NOMO-1 (cell line): ENCODE measurements at regions not wholly inside any gene's neighbourhood (a gene's known extent, or its start where the extent isn't known, plus 50 kb on each side); places are given as distances from the start of the nearest gene placed in this dataset.
"Not testable (repeated sequence)": the region's sequence is repeated elsewhere in the genome, so short reads cannot be mapped to it uniquely, and the experiment has no call there.

Experiments used
- DNase-seq, 2 experiments: peaks; one replicate each; lab custom pipeline; 2025; ENCODE audit not compliant: unreplicated experiment in 2 of 2; lab: John Stamatoyannopoulos, UW

DNA sequence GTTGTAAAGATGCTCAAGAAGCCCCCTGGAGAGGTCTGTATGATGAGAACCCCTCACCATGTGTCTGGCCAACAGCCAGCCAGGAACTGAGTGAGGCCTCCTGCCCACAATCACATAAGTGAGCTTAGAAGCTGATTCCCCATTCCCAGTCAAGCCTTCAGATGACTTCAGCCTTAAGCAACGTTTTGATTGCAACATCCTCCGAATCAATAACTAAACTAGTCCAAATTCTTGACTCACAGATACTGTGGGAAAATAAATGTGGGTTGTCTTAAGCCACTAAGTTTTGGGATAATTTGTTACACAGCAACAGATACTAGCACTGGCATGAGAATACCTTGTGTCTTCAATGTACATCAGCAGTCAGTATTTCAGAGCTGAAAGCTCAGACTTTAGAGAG is 54.5 kb upstream of the HS3ST4 start:
- no peak for DNase-seq

DNA sequence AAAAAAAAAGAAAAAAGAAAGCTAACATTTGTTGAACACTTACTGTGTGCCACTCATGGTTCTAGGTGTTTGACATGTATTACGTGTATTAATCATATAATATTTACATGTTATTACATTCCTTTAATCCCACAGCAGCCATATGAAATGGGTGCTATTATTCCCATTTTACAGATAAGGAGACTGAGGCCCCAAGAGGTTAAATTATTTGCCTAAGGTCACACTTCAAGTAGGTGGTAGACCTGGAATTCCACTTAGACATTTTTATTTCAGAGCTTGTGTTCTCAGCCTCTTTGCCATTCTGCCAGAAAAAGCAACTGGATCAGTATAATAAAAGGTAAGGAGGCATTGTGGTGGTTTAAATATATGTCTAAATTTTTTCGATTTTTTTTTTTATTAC is 55.1 kb upstream of the HS3ST4 start:
- DNase-seq: no peak

- no peak for DNase-seq
Observed at GRCh38 chr16:25635454-25635853, 56.3 kb upstream of the HS3ST4 start.

GRCh38 chr16:25633549-25633948 is 58.2 kb upstream of the HS3ST4 start:
- DNase-seq: no peak

GRCh38 chr16:25628766-25629165 is 63.0 kb upstream of the HS3ST4 start:
- no peak for DNase-seq

GRCh38 chr16:25627641-25628040 is 64.1 kb upstream of the HS3ST4 start:
- no peak for DNase-seq

GRCh38 chr16:25626172-25626571 is 65.6 kb upstream of the HS3ST4 start:
- no peak for DNase-seq

GRCh38 chr16:25625620-25626019 is 66.1 kb upstream of the HS3ST4 start:
- no peak for DNase-seq

GRCh38 chr16:25614716-25615265 is 77.0 kb upstream of the HS3ST4 start:
- no peak for DNase-seq

GRCh38 chr16:25613931-25614330 is 77.8 kb upstream of the HS3ST4 start:
- no peak for DNase-seq

DNA sequence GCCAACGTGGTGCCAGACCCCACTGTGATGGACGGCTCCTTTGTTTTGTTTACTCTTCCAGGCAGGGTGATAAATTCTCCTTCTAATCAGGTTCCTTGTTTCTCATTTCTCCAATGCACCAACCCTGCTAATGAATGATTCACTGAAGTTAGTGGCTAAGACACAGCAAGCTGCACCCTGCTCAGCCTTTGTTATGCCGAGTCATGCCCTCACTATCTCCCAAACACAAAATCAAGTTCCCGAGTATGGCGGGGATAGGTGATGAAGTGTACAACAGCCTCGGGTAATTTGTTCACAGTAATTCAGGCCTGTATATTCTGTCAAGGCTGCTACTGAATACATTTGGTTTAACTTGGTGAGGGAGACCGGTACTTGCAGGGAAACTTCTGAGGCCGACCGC is 83.8 kb upstream of the HS3ST4 start:
- DNase-seq: no peak

DNA sequence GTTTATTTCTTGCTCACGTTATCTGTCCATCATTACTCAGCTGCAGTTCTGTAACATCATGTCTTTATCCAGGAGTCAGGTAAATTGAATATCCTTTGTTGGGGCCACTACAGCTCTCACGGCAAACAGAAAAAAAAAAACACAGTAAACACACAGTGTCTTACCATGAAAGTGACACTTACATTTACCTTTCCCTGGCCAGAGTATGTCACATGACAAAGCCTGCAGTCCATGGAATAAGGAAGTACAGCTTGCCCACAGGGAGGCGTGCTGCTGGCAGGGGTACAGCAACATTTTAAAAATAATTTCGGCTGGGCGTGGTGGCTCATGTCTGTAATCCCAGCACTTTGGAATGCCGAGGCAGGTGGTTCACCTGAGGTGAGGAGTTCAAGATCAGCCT is 85.7 kb upstream of the HS3ST4 start:
- no peak for DNase-seq

- DNase-seq: no peak
Observed at GRCh38 chr16:25605381-25605780, 86.4 kb upstream of the HS3ST4 start.

DNA sequence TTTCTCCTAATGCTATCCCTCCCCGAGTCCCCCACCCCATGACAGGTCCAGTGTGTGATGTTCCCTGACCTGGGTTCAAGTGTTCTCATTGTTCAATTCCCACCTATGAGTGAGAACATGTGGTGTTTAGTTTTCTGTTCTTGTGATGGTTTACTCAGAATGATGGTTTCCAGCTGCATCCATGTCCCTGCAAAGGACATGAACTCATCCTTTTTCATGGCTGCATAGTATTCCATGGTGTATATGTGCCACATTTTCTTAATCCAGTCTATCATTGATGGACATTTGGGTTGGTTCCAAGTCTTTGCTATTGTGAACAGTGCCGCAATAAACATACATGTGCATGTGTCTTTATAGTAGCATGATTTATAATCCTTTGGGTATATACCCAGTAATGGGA is 90.5 kb upstream of the HS3ST4 start:
- DNase-seq: not testable (repeated sequence)

GRCh38 chr16:25596194-25596593 is 95.6 kb upstream of the HS3ST4 start:
- DNase-seq: no peak

DNA sequence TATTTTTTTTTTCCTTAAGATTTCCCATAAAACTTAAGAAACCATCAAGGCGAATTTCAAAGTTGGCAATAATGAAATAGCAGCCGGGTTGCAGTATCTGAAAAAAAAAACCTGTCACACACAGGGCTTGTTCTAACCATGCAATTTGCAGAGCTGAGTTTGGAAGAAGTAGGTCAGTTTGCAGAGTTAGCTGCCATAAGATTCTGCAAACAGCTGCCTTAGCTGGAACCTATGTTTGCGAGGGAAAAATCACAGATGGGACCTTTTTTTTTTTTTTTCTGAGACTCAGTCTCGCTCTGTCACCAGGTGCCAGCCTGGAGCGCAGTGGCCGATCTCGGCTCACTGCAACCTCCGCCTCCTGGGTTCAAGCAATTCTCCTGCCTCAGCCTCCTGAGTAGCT is 98.5 kb upstream of the HS3ST4 start:
- no peak for DNase-seq

DNA sequence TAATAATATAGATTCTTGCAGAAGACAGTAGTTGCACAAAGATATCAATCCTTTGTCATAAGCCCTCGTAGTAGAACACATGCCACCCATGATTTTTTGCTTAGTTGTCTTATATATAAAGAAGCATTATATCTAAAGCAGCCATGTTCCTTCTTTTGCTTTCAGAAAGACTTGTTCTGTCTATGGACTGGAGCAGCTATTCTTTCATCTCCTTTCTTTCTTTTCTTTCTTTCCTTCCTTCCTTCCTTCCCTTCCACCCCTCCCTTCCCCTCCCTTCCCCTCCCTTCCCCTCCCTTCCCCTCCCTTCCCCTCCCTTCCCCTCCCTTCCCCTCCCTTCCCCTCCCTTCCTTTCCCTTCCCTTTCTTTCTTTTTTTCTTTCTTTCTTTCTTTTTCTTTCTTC is 104.0 kb upstream of the HS3ST4 start:
- DNase-seq: no peak

GRCh38 chr16:25586826-25587225 is 104.9 kb upstream of the HS3ST4 start:
- no peak for DNase-seq

DNA sequence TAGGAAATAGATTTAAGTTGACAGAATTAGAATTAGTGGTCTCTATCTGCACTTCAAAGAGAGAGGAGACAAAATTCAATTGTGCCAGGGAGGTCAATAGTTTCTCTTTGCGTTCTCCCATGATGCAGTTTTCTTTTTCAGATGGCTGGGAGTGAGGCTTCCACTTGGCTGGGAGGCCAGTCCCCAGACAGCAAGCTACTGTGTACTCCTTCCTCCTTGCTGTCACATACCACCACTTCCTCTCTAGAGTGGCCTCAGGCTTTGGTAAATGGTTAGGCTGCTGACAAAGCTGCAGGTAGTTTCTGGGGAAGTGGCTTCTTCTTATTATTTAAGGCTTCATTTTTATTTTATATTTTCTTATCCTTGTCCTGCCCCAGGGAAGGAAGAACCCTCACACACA is 106.2 kb upstream of the HS3ST4 start:
- no peak for DNase-seq

DNA sequence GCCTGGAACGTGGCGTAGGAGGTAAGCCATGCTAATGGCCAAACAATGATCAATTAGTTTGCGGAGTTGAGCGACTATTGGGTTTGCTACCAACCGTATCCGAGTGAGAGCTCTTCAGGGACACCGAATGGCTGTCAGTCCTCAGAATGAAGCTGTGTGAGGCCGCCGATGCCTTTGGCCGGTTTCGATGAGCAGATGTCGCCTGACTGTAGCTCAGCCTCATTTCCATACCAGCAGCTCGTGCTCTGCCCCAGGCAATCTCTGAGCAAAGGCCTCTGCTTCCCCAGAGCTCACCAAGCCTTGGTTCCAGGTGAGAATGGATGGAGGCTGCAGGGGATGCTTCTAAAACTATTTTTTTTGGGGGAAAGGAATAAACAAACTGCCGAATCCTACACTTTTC is 111.7 kb upstream of the HS3ST4 start:
- no peak for DNase-seq

DNA sequence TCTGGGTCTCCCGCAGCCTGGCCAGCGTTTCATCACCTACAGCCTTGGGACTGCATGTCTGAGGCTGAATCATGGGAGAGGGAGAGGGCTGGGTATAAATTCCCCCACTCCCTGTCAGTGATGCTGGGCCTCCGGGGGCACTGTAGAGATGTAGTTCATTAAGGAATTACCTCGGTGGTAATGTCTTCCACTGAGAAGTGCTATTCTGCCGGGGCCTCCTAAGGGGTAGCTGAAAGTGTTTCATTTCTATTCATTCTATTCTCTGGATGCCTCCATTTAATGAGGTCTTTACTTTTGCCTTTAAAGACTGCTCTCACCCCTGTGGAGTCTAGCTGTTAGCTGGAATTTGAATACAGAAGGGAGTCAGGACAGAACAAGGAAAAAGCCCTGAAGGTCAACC is 116.4 kb upstream of the HS3ST4 start:
- no peak for DNase-seq

DNA sequence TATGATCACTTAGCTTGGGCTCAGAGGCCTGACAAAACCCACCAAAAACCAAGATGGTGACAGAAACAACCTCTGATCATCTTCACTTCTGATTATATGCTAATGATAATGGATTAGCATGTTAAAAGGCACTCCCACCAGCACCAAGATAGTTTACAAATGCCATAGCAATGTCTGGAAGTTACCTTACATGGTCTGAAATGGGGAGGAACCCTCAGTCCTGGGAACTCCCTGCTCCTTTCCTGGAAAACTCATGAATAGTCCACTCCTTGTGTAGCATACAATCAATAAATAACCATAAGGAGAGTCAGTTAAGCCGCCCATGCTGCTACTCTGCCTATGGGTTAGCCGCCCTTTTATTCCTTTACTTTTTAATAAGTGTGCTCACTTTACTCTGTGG is 120.0 kb upstream of the HS3ST4 start:
- DNase-seq: no peak

DNA sequence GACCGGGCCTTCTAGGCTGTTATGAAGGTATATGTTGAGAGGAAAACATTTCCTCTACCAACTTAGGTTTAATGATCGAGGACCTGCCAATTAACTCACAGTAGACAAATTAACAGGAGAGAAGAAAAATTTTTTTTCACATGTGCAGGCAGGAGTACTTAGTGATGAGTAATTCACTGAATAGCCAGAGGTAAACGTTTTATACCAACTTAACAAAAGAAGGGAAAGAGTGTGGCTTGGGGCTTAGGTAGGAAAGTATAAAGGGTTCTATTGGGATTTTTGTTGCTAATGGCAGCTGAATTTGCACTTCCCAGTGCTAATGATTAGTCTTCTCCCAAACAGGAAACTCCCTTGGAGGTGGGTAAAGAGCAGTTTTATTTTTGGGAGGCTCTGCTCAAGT is 121.6 kb upstream of the HS3ST4 start:
- DNase-seq: no peak

- no peak for DNase-seq
Observed at GRCh38 chr16:25568991-25569390, 122.8 kb upstream of the HS3ST4 start.
